ENCODE measurements at regions not wholly inside any gene's neighbourhood (a gene's known extent, or its start where the extent isn't known, plus 50 kb on each side); places are given as distances from the start of the nearest gene placed in this dataset.

DNA sequence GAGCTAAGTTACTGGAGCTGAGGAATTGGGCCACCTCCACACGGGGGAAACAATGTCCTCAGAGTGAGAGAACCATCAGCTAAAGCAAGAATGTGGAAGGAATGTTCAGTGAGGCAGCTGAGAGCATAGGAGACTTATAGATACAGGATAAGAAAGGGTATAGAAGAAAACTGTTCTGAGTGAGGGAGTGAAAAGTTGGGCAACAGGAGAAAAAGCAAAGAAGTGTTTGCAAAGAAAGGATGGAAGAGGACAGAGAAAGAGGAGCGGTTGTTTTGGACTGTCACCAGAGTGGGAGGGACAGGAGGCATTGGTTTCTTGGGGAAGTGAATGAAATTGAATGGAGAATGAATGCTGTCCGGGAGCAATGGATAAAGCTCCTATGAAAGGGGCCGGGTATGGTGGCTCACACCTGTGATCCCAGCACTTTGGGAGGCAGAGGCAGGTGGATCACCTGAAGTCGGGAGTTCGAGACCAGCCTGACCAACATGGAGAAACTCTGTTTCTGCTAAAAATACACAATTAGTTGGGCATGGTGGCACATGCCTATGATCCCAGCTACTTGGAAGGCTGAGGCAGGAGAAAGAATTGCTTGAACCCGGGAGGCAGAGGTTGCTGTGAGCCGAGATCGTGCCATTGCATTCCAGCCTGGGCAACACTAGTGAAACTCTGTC is 296.5 kb downstream of the ADGB start:
- TF ChIP-seq, protein P1, sequence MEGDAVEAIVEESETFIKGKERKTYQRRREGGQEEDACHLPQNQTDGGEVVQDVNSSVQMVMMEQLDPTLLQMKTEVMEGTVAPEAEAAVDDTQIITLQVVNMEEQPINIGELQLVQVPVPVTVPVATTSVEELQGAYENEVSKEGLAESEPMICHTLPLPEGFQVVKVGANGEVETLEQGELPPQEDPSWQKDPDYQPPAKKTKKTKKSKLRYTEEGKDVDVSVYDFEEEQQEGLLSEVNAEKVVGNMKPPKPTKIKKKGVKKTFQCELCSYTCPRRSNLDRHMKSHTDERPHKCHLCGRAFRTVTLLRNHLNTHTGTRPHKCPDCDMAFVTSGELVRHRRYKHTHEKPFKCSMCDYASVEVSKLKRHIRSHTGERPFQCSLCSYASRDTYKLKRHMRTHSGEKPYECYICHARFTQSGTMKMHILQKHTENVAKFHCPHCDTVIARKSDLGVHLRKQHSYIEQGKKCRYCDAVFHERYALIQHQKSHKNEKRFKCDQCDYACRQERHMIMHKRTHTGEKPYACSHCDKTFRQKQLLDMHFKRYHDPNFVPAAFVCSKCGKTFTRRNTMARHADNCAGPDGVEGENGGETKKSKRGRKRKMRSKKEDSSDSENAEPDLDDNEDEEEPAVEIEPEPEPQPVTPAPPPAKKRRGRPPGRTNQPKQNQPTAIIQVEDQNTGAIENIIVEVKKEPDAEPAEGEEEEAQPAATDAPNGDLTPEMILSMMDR (IDR thresholded peaks at IDR 0.05 in 8 of 11, conservative IDR thresholded peaks at IDR 0.05 in 3 of 11), result no peak
- no peak for TF ChIP-seq POLR2A (IDR thresholded peaks at IDR 0.05)

Measured in spleen (tissue), 7 donors.